K562 (cell line): ENCODE measurements at regions not wholly inside any gene's neighbourhood (a gene's known extent, or its start where the extent isn't known, plus 50 kb on each side); places are given as distances from the start of the nearest gene placed in this dataset.

Experiments used
- FOS ChIP-seq: IDR thresholded peaks from 3 replicates; pipeline ENCODE4 v1.6.1; 2011; ENCODE audit not compliant: insufficient read length; ENCODE audit errors: extremely low read depth
- RAD21 ChIP-seq, 2 experiments: fragments of 250-450 bp in 1 of 2; fragments of 450-650 bp in 1 of 2; sonication (Bioruptor Pico) in 1 of 2; formaldehyde crosslinking in 1 of 2; IDR thresholded peaks in 1 of 2; conservative IDR thresholded peaks in 1 of 2; 2 replicates each; pipeline versions ENCODE4 v1.4.0 to v1.8.0; 2020 to 2022; ENCODE audit warnings: mild to moderate bottlenecking in 2 of 2, moderate library complexity in 1 of 2
- REST ChIP-seq, 2 experiments: fragments of 450-650 bp; formaldehyde crosslinking in 1 of 2; IDR thresholded peaks; 2 replicates each; pipeline versions ENCODE4 v1.4.0 to v1.6.1; 2014 to 2020; ENCODE audit warnings: mild to moderate bottlenecking in 2 of 2, borderline replicate concordance in 1 of 2, low read depth in 1 of 2

GRCh38 chr12:5222729-5223128, 179.1 kb downstream of the KCNA5 start:
- no peak for TF ChIP-seq RAD21 (CRISPR knock-in tag; conservative IDR thresholded peaks at IDR 0.05 in 1 of 2, IDR thresholded peaks at IDR 0.05 in 1 of 2)
- no peak for TF ChIP-seq FOS
- no peak for TF ChIP-seq REST (IDR thresholded peaks at IDR 0.05; ENCODE audit: borderline replicate concordance)
- TF ChIP-seq REST (CRISPR knock-in tag; IDR thresholded peaks at IDR 0.05; ENCODE audit: low read depth), result no peak
